ELR (cell line): ENCODE measurements at regions not wholly inside any gene's neighbourhood (a gene's known extent, or its start where the extent isn't known, plus 50 kb on each side); places are given as distances from the start of the nearest gene placed in this dataset.

Source experiments
- DNase-seq: peaks from one replicate; pipeline ENCODE4 v3.0.0-alpha.2; 2015; ENCODE audit warnings: low read depth

DNA sequence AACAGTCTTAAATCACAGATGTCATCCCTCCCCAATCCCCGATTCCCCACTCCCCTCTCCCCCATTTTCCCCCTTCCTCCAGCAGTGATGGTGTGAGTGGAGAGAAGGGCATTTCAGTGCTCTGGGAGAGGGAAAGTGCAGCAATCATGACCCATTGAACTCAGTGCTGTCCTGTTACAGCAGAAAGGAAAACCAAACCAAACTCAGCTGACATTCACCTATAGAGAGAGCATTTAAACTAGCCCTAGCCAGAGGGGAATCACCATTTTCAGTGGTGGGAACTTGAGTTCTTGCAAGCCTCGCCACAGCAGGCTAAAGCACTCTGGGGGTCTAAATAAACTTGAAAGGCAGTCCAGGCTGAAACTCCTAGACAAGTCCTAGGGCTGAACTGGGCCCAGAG is 129.9 kb upstream of the COL21A1 start:
- DNase-seq = no peak

DNA sequence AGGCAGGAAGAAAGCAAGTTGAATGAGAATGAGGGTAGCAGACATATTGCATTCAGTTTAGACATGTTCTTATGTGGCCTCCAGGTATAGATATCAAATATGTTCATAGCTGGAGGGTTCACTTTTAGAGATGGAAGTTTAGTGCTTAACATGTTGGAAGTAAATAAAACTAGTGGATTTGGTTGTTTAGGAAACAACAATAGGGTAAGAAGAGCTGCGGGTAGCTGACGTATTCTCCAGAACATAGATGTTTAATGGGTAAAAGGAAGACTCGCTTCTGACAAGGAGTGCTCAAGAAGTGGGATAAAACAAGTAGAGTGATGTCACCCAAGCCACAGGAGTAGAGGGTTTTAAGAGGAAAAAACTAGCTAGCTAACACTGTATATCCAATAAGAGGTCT is 128.4 kb upstream of the COL21A1 start:
- DNase-seq = no peak

- peak; percentile 44 for DNase-seq
These were observed 127.5 kb upstream of the COL21A1 start for GRCh38 chr6:56374841-56375369.

DNA sequence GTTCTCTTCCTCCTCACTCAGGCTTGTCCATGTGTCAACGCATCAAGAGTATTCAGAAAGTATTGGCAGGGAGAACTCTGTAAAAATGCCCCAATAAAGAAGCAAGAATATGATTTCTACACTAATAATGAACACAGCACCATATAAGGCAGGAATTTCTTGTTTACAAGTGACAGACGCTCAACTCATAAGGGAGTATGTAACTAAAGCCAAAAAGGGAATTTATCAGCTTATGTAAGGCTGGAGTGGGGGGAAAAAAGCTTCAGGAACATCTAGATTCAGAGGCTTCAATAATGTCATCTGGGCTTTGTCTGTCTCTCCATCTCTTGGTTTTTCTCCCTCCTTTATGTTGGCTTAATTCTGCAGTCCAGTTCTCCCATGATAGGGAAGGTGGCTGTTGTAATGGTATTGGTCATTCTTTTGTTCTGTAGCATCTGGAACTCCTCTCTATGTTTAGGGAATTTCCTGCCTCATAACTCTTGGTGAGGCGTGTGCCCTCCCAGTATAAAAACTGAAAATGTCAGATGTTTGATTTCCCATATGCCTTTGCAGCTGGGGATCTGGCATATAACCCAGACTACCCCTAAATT is 125.1 kb upstream of the COL21A1 start:
- DNase-seq = no peak

DNA sequence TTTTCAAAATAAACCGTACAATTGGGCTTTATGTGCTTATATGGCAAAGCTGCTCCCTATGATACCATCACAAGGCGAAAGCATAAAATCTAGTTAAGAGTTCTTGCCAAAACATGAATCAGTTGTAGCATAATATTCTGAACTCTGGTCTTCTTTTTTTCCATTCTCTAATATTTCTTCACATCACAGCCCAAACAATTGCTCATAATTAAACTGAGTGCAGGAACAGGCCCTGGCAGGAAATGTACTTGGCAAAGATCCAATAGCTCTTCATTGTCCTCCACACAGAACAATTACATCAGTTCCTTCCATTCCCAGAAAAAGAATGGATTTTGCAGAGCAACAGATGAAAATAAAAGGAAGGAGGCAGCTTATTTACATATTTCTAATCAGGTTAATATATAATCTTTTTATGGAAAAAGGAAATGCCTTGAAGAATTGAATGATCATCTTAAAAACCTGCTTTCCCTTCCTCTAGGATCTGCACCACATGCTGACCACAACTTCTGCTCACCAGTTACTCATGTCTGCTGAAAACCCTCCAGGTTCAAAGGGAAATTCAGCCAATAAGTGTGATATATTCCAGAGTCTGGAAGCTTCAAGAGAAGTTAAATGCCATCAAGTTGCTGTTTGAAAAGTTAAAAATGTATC is 123.3 kb upstream of the COL21A1 start:
- peak; percentile 90 for DNase-seq

GRCh38 chr6:56370127-56370540 is 122.8 kb upstream of the COL21A1 start:
- DNase-seq = peak; percentile 79

DNA sequence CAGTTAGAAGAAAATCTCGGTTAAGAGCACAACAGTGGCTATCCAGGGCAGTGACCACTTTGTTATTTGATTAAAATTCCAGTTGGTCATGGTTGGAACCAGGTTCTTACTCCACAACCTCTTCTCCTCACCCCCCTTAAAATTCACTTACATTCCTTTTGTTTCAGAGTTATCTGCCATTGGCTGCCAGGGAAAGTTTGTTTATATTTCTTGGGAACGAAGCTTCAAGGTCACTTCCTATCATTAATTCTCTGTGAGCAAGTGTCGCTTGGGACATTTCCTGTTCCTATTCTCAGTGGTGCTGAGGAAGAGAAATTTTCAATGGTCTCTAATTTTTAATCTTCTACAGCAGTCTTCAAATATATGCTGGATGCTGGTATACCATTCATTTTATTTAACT is 121.1 kb upstream of the COL21A1 start:
- DNase-seq = peak; percentile 17

GRCh38 chr6:56366141-56366852 is 118.9 kb upstream of the COL21A1 start:
- no peak for DNase-seq

GRCh38 chr6:56364827-56365339 is 117.5 kb upstream of the COL21A1 start:
- DNase-seq = peak; percentile 74

DNA sequence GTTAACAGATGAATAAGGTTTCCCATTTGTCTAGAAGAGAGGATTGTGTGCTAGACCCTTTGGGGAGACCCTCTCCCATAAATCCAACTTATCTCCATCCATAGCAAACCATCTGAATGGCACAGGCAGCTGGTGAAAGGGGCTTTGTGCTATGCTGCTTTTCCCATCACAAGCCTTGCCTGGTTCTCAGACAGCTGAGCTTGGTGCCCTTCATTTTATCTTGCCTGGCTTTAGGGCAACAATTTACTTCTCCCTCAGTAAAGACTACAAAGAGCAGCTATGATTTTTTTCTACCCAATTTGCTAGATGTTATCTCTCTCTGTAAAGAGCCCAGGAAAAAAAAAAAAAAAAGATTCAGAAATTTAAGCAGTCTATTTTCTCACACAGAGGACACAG is 117.0 kb upstream of the COL21A1 start:
- no peak for DNase-seq

DNA sequence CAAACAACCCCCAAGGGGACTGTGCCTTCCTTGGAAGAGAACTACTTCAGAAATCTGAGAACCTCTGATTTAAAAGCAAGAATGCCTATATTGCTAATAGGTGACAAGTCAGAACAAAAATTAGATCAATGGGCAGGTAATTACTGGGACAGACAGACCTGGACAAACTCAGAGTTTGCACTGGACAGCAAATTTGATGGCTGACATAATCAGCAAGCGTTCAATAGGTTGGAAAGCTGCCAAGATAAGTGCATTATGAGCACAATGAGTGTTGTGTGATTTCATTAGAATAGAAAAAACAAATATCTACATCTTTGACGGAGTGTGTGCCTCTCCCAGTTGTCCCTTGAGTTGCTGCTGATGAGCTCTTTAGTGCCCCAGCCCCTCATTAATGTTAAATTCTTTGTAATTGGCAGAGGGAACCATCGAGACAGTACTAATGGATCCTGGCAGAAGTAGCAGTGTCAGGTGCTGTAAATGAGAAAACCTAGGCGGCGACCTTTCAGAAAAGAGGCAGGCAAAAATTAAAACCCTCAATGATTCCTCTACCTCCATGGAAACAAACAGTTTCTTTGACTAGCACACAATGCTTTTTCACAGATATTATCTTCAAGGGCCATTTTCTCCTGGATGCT is 116.5 kb upstream of the COL21A1 start:
- no peak for DNase-seq

DNA sequence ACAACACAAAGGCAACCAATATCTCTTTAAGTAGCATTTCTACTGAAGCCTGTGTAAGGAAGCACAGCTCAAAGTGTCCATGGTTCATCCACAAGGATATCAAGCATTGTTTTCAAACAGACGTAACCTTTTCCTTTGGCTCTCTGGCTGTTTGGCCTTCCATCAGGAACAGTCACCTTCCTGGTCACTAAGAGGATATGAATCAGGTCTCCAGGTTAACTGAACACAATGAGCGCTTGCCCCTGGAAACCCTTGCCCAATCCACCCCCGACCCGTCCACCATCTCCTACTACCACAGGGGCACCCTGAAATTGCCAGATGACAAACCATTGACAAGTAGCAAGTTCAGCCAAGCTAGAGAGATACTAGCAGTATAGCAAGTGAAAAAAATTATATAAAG is 114.4 kb upstream of the COL21A1 start:
- peak; percentile 51 for DNase-seq

DNA sequence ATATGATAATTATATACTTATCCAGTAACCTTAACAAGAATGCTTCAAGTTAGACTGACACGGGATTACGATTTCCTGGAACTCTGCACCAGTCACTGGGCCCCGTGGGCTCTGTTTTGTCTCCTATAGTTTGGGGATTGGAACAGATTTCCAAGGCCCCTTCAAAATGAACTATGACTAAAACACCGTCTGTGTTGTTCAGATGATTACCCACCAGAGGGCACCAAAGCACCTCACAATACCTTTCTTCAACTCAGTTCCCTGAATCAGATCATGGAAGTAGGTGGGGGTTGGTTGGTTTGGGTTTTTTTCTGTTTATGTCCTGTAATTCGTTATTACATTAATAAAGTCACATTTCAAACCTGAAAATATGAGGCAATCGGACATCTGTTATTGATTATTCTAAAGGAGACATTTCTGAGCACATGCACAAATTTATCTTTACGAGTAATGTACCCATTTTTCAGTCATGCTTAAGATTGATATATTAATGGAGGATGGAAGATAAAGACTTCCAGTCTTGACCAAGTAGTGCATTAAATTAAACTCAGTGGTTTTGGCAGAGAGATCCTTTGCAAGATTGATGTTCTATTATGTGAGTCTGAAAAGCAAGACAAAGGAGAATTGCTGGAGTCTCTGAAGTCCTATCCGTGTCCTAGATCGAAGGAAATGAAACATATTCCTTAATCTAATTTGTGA is 112.0 kb upstream of the COL21A1 start:
- peak; percentile 83 for DNase-seq

DNA sequence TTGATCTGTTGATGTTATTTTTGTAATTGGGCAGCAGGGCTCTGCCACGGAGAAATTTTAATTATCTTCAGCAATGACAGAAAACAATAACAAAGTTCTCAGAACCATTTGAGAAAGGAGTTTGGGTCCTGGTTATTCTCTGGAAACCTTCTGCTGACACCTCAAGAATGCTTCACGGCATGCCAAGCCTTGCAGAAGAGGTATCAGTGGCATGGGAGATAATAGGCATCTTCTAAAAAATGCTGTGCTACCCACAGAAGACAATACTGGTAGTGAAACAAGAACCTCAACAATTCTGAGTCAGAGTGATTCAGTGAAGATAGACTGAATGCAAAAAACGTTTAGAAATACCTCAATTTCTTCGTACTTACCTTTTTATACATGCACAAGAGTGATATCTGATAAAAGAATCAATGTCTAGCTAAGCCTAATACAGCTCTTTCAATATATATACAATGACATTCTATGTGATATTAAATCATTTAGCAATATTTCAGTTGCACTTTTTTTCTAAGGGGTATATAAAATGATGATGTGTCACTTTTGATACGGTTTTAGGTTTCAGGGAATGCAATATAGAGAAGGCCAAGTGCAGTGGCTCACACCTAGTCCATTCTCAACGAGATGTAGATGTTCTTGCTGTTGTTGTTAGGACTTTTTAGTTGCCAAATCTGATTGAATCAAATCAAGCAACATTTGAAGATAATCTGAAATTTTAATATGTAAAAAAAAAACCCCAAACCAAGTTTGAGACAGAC is 110.4 kb upstream of the COL21A1 start:
- DNase-seq = peak; percentile 79

DNA sequence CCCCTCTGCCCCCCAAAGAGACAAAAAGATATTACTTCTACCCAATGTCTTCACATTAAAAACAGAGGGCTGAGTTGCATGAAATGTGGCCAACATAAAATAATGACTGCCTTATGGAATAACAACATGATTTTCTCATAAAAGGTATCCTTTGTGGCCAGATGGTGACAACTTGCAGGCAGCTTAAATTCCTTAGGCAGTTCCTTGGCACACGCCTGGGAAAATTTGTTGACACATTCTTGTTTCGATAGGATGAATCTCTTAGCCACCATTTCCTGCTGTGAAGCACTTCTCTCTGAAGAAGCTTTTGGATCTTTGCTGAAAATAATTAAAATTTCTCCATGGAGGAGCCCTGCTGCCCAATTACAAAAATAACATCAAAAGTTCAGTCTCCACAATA is 109.0 kb upstream of the COL21A1 start:
- DNase-seq = peak; percentile 73

- no peak for DNase-seq
These were observed 106.5 kb upstream of the COL21A1 start for GRCh38 chr6:56353860-56354259.

- DNase-seq = no peak
These were observed 103.4 kb upstream of the COL21A1 start for GRCh38 chr6:56350628-56351260.

- peak; percentile 70 for DNase-seq
These were observed 101.8 kb upstream of the COL21A1 start for GRCh38 chr6:56349194-56349593.

DNA sequence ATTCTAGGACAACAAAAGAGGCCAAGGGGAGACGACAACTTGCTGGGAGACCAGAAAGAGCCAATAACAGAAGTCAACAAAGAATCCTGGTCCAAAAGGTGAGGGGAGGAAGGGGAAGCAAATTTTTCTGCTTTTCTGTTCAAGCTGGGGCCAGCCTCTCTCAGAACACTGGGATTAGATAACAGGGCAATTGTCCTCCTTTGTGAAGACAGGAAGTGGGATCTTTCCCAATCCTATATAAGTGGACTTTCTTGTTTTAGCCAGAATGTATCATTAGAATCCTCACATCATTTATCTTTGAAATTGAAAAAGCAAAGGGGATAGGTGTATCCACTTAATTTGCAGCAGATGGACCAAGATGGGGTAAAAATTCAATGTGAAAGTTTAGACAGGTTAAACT is 101.2 kb upstream of the COL21A1 start:
- peak; percentile 26 for DNase-seq

GRCh38 chr6:56347526-56347925 is 100.1 kb upstream of the COL21A1 start:
- DNase-seq = peak; percentile 83

GRCh38 chr6:56346958-56347357 is 99.6 kb upstream of the COL21A1 start:
- peak; percentile 37 for DNase-seq
